ENCODE measurements at regions not wholly inside any gene's neighbourhood (a gene's known extent, or its start where the extent isn't known, plus 50 kb on each side); places are given as distances from the start of the nearest gene placed in this dataset.

DNA sequence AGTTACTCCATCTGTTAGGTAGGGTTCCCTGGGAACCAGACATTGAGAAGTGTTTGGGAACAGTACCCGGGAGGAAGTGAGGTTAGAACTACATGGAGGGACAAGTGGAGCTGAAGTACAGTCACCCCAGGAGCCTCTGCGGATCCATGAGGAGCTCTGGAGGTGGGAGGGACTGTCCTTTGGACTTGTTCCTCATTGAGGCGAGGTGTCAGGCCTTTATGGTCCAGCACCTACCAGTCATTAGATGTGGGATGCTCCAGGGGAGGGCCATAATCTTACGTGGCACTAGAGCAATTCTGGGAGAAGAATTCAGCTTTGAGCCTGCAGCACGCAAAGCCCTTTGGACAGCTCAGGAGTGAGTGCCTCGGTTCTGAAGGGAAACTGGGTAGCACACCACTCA lies 142.8 kb downstream of the DACT1 start:
- TF ChIP-seq EZH2phosphoT487 (IDR thresholded peaks at IDR 0.05; ENCODE audit: borderline replicate concordance, low read depth) = no peak
- TF ChIP-seq, protein P1, sequence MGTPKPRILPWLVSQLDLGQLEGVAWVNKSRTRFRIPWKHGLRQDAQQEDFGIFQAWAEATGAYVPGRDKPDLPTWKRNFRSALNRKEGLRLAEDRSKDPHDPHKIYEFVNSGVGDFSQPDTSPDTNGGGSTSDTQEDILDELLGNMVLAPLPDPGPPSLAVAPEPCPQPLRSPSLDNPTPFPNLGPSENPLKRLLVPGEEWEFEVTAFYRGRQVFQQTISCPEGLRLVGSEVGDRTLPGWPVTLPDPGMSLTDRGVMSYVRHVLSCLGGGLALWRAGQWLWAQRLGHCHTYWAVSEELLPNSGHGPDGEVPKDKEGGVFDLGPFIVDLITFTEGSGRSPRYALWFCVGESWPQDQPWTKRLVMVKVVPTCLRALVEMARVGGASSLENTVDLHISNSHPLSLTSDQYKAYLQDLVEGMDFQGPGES (IDR thresholded peaks at IDR 0.05; ENCODE audit: low read depth, low read length) = no peak
- TF ChIP-seq GATA2 (CRISPR knock-in tag; IDR thresholded peaks at IDR 0.05) = no peak
- TF ChIP-seq, protein P2, sequence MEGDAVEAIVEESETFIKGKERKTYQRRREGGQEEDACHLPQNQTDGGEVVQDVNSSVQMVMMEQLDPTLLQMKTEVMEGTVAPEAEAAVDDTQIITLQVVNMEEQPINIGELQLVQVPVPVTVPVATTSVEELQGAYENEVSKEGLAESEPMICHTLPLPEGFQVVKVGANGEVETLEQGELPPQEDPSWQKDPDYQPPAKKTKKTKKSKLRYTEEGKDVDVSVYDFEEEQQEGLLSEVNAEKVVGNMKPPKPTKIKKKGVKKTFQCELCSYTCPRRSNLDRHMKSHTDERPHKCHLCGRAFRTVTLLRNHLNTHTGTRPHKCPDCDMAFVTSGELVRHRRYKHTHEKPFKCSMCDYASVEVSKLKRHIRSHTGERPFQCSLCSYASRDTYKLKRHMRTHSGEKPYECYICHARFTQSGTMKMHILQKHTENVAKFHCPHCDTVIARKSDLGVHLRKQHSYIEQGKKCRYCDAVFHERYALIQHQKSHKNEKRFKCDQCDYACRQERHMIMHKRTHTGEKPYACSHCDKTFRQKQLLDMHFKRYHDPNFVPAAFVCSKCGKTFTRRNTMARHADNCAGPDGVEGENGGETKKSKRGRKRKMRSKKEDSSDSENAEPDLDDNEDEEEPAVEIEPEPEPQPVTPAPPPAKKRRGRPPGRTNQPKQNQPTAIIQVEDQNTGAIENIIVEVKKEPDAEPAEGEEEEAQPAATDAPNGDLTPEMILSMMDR (IDR thresholded peaks at IDR 0.05) = no peak
- TF ChIP-seq TAF1 (IDR thresholded peaks at IDR 0.05; ENCODE audit: borderline replicate concordance, low read depth, low read length) = no peak
